SK-N-SH (cell line): ENCODE measurements at regions not wholly inside any gene's neighbourhood (a gene's known extent, or its start where the extent isn't known, plus 50 kb on each side); places are given as distances from the start of the nearest gene placed in this dataset.

Source experiments
- CTCF ChIA-PET: fragments of 300-600, 350-600 bp; formaldehyde crosslinking; extraction: SDS; loops from one replicate; lab custom pipeline; 2021; lab: Yijun Ruan, JAX
- POLR2A ChIA-PET: fragments of 350-600 bp; sonication (Branson Sonifier 250); formaldehyde crosslinking; extraction: SDS; loops from one replicate; lab custom pipeline; 2020; ENCODE audit warnings: antibody characterized with exemption, inconsistent platforms; lab: Yijun Ruan, JAX
- DNase-seq: peaks from one replicate; pipeline ENCODE4 v3.0.0; 2012
- H2AFZ ChIP-seq: fragments of 200-600 bp; sonication (generic); 2 replicates; pipeline ENCODE4 v1.8.1; 2016; ENCODE audit warnings: antibody characterized with exemption, mild to moderate bottlenecking, low read depth
- H3F3A ChIP-seq: fragments of 200-600 bp; sonication (generic); replicated peaks from 2 replicates; pipeline ENCODE3; 2016; ENCODE audit warnings: antibody characterized with exemption, mild to moderate bottlenecking; ENCODE audit not compliant: insufficient read depth
- H3K27ac ChIP-seq, 2 experiments: fragments of 200-500 bp in 1 of 2; fragments of 200-600 bp in 1 of 2; sonication (Bioruptor generic) in 1 of 2; sonication (generic), shearing (Covaris generic) in 1 of 2; 2 replicates each; pipeline versions ENCODE4 v1.5.1 to v1.6.1; 2014 to 2016; ENCODE audit warnings: low read depth in 2 of 2, inconsistent platforms in 1 of 2, low read length in 1 of 2, mild to moderate bottlenecking in 1 of 2, mixed read lengths in 1 of 2
- H3K27me3 ChIP-seq: fragments of 200-600 bp; sonication (generic), shearing (Covaris generic); 2 replicates; pipeline ENCODE4 v1.6.1; 2016; ENCODE audit warnings: mixed run types; ENCODE audit not compliant: insufficient read depth
- H3K36me3 ChIP-seq, 2 experiments: fragments of 200-500 bp in 1 of 2; fragments of 200-600 bp in 1 of 2; sonication (Bioruptor generic) in 1 of 2; sonication (generic) in 1 of 2; replicated peaks in 1 of 2; 2 replicates each; pipeline versions ENCODE3 to v1.5.1; 2014 to 2016; ENCODE audit warnings: low read length in 1 of 2, mild to moderate bottlenecking in 1 of 2; ENCODE audit not compliant: insufficient read depth in 2 of 2, control insufficient read depth in 1 of 2
- H3K4me1 ChIP-seq, 2 experiments: fragments of 200-500 bp in 1 of 2; fragments of 200-600 bp in 1 of 2; sonication (Bioruptor generic) in 1 of 2; sonication (generic), shearing (Covaris generic) in 1 of 2; 2 replicates each; pipeline versions ENCODE4 v1.5.1 to v1.6.1; 2014 to 2016; ENCODE audit warnings: low read depth in 1 of 2, low read length in 1 of 2, mixed run types in 1 of 2; ENCODE audit not compliant: insufficient read depth in 2 of 2, control insufficient read depth in 1 of 2
- H3K4me2 ChIP-seq: fragments of 200-600 bp; sonication (generic), shearing (Covaris generic); 2 replicates; pipeline ENCODE4 v1.6.1; 2017; ENCODE audit warnings: mixed run types
- H3K4me3 ChIP-seq, 2 experiments: fragments of 200-500 bp in 1 of 2; fragments of 200-600 bp in 1 of 2; sonication (Bioruptor generic) in 1 of 2; sonication (generic), shearing (Covaris generic) in 1 of 2; 2 replicates each; pipeline versions ENCODE4 v1.5.1 to v1.8.1; 2014 to 2016; ENCODE audit warnings: low read depth in 2 of 2, inconsistent platforms in 1 of 2, low read length in 1 of 2, mild to moderate bottlenecking in 1 of 2, mixed read lengths in 1 of 2, moderate library complexity in 1 of 2
- H3K79me2 ChIP-seq: fragments of 200-600 bp; sonication (generic); 2 replicates; pipeline ENCODE4 v1.8.1; 2017; ENCODE audit warnings: mild to moderate bottlenecking; ENCODE audit not compliant: insufficient read depth
- H3K9ac ChIP-seq: fragments of 200-600 bp; sonication (generic); 2 replicates; pipeline ENCODE4 v1.6.1; 2017; ENCODE audit warnings: mixed run types
- H3K9me2 ChIP-seq: fragments of 200-600 bp; sonication (generic); 2 replicates; pipeline ENCODE4 v1.6.1; 2017; ENCODE audit warnings: mixed run types
- H3K9me3 ChIP-seq: fragments of 200-600 bp; sonication (generic); 2 replicates; pipeline ENCODE4 v1.6.1; 2017; ENCODE audit warnings: mixed run types, mild to moderate bottlenecking, moderate library complexity
- H4K20me1 ChIP-seq: fragments of 200-600 bp; sonication (generic); 2 replicates; pipeline ENCODE4 v1.6.1; 2017; ENCODE audit warnings: mild to moderate bottlenecking, mixed run types; ENCODE audit not compliant: insufficient read depth
- CTCF ChIP-seq: fragments of 200-600 bp; sonication (generic); IDR thresholded peaks from 2 replicates; pipeline ENCODE4 v1.6.1; 2017; ENCODE audit warnings: antibody characterized with exemption, mild to moderate bottlenecking, moderate library complexity
- EP300 ChIP-seq, 2 experiments: IDR thresholded peaks; 2 replicates each; pipeline versions ENCODE4 v1.4.0 to v1.6.1; 2012; ENCODE audit warnings: borderline replicate concordance in 1 of 2, low read depth in 1 of 2, low read length in 1 of 2
- FOXJ3 ChIP-seq: sonication (generic); formaldehyde crosslinking; IDR thresholded peaks from 2 replicates; pipeline ENCODE4 v1.5.1; 2020; ENCODE audit warnings: mild to moderate bottlenecking, missing genetic modification reagents
- GABPA ChIP-seq: IDR thresholded peaks from 2 replicates; pipeline ENCODE4 v1.4.0; 2012; ENCODE audit warnings: low read depth, mild to moderate bottlenecking
- IRF3 ChIP-seq: fragments of 150-350 bp; IDR thresholded peaks from 2 replicates; pipeline ENCODE4 v1.6.1; 2016; ENCODE audit warnings: mild to moderate bottlenecking, low read depth, low read length
- PBX3 ChIP-seq: IDR thresholded peaks from 2 replicates; pipeline ENCODE4; 2012
- SIN3A ChIP-seq: IDR thresholded peaks from 2 replicates; pipeline ENCODE4 v1.6.1; 2012; ENCODE audit warnings: low read depth, mild to moderate bottlenecking, low read length, moderate library complexity, borderline replicate concordance
- TAF1 ChIP-seq: IDR thresholded peaks from 2 replicates; pipeline ENCODE4 v1.6.1; 2012; ENCODE audit warnings: low read depth, mild to moderate bottlenecking, low read length, moderate library complexity, borderline replicate concordance
- TCF12 ChIP-seq: IDR thresholded peaks from 2 replicates; pipeline ENCODE4 v1.4.0; 2012
- WGBS: methylation state at CpG from one replicate; pipeline ENCODE4 v1.1.6; 2017; ENCODE audit warnings: low lambda C conversion rate; 5-methylcytosine and 5-hydroxymethylcytosine counted together

- no peak overlapping the region for H3K4me3 ChIP-seq
- H3K4me1 ChIP-seq = peaks cover 3 to 6% of the 10 kb centered on the region in 2 experiments; a peak in 2 of 4 replicates
Measured at GRCh38 chr20:40864470-40864869, 164.2 kb upstream of the TOP1 start.

More at GRCh38 chr20:40864470-40864869, 164.2 kb upstream of the TOP1 start:
- no peak overlapping the region for H3K27ac ChIP-seq
- DNase-seq = no peak
- H4K20me1 ChIP-seq = no peaks in the 10 kb centered on the region
- H3K4me2 ChIP-seq = no peak overlapping the region
- no peaks in the 10 kb centered on the region for H3K9me2 ChIP-seq
- H2AFZ ChIP-seq = no peak overlapping the region
- H3F3A ChIP-seq = no peaks in the 10 kb centered on the region
- no peaks in the 10 kb centered on the region for H3K79me2 ChIP-seq
- H3K36me3 ChIP-seq = no peaks in the 10 kb centered on the region
- TF ChIP-seq FOXJ3 (CRISPR knock-in tag) (no peak), TAF1 (no peak), SIN3A (no peak), IRF3 (no peak), CTCF (no peak), PBX3 (no peak), GABPA (no peak), EP300 (IDR thresholded peaks at IDR 0.05; ENCODE audit: borderline replicate concordance in 1 of 2, low read depth in 1 of 2, low read length in 1 of 2) (no peak), TCF12 (no peak)
- H3K9me3 ChIP-seq = no peaks in the 10 kb centered on the region
- ChIA-PET CTCF (interaction anchor here (1.3 to 1.6 kb wide), 2 partner anchors 11 to 28 kb away, joined by 3 to 4 read pairs; no protein-coding TSS in a partner anchor), POLR2A (no interaction called here)
- H3K9ac ChIP-seq = no peak overlapping the region
- WGBS = 50% methylated on average over 1 of the region's 1 CpG
- no peaks in the 10 kb centered on the region for H3K27me3 ChIP-seq
